Stomach (tissue), 8 donors: ENCODE measurements at regions not wholly inside any gene's neighbourhood (a gene's known extent, or its start where the extent isn't known, plus 50 kb on each side); places are given as distances from the start of the nearest gene placed in this dataset.

Experiments used
- DNase-seq, 2 donors: peaks; one replicate each; pipeline versions ENCODE4 v3.0.0 to v3.0.0-alpha.2; 2013 to 2019
- H3K27ac ChIP-seq, 5 donors: fragments of 200-600 bp in 4 of 5; sonication (generic) in 4 of 5; one replicate each; pipeline ENCODE4 v1.5.1; 2013 to 2019; ENCODE audit warnings: mild to moderate bottlenecking in 1 of 5, moderate library complexity in 1 of 5
- H3K27me3 ChIP-seq, 3 donors: fragments of 200-600 bp; sonication (generic); one replicate each; pipeline ENCODE4 v1.5.1; 2017 to 2019; ENCODE audit warnings: mixed run types in 1 of 3
- H3K36me3 ChIP-seq, 4 donors: fragments of 200-600 bp; sonication (generic); 1 replicate in 3 of 4; 2 replicates in 1 of 4; pipeline ENCODE4 v1.5.1; 2016 to 2019
- H3K4me1 ChIP-seq, 4 donors: fragments of 200-600 bp; sonication (generic); one replicate each; pipeline ENCODE4 v1.5.1; 2016 to 2019
- H3K4me3 ChIP-seq, 4 donors: fragments of 200-600 bp; sonication (generic) in 3 of 4; one replicate each; pipeline ENCODE4 v1.5.1; 2016 to 2019; ENCODE audit warnings: mild to moderate bottlenecking in 1 of 4
- H3K9me3 ChIP-seq, 4 donors: fragments of 200-600 bp; sonication (generic); one replicate each; pipeline ENCODE4 v1.5.1; 2016 to 2019
- CTCF ChIP-seq, 7 experiments: fragments of 450-650 bp in 4 of 7; fragments of 200-600 bp in 3 of 7; sonication (generic) in 3 of 7; IDR thresholded peaks; one replicate each; pipeline ENCODE4 v1.5.1; 2016 to 2019; ENCODE audit warnings: antibody characterized with exemption in 7 of 7, control low read depth in 2 of 7, mild to moderate bottlenecking in 1 of 7
- EP300 ChIP-seq: sonication (generic); formaldehyde crosslinking; IDR thresholded peaks from one replicate; pipeline ENCODE4 v1.6.1; 2017; ENCODE audit warnings: antibody characterized with exemption
- POLR2A ChIP-seq, 4 donors: fragments of 450-650 bp; IDR thresholded peaks; one replicate each; pipeline ENCODE4 v1.6.1; 2016; ENCODE audit warnings: antibody characterized with exemption in 4 of 4, control low read depth in 2 of 4, mild to moderate bottlenecking in 1 of 4, moderate library complexity in 1 of 4
- POLR2AphosphoS5 ChIP-seq, 3 donors: sonication (generic); formaldehyde crosslinking; IDR thresholded peaks; one replicate each; pipeline ENCODE4 v1.6.1; 2016; ENCODE audit warnings: antibody characterized with exemption in 3 of 3
- WGBS, 5 donors: extraction: QIAGEN DNeasy Blood & Tissue Kit in 3 of 5; methylation state at CpG; one replicate each; pipeline versions ENCODE4 v1.1.5 to v1.1.7; 2013 to 2018; 5-methylcytosine and 5-hydroxymethylcytosine counted together
- intact Hi-C: fragments of 100-400 bp; cut with DNase I; formaldehyde crosslinking; loops from one replicate; pipeline ENCODE4 v1.15.1; 2023; ENCODE audit warnings: low total_unique reads
- donor health status: healthy with polysubstance abuse.
- donor health status: Bipolar disorder and iron deficiency.
- donor health status: healthy.

GRCh38 chr12:59873136-59873535 lies 277.3 kb downstream of the SLC16A7 start:
- no peak for DNase-seq
- TF ChIP-seq EP300 (no peak), POLR2A (IDR thresholded peaks at IDR 0.05) (no peak), POLR2AphosphoS5 (IDR thresholded peaks at IDR 0.05) (no peak), CTCF (IDR thresholded peaks at IDR 0.05) (no peak)
- intact Hi-C loops: no loop called here
- Histone ChIP-seq H3K27ac (no peak overlapping the region), H3K27me3 (no peaks in the 10 kb centered on the region), H3K36me3 (no peaks in the 10 kb centered on the region), H3K4me1 (no peaks in the 10 kb centered on the region), H3K4me3 (no peak overlapping the region), H3K9me3 (peaks cover 0 to 5% (median 0%) of the 10 kb centered on the region in 4 donors)
- WGBS, 5 donors: 91 to 100% (median 94%) methylated on average over 1 of the region's 1 CpG

DNA sequence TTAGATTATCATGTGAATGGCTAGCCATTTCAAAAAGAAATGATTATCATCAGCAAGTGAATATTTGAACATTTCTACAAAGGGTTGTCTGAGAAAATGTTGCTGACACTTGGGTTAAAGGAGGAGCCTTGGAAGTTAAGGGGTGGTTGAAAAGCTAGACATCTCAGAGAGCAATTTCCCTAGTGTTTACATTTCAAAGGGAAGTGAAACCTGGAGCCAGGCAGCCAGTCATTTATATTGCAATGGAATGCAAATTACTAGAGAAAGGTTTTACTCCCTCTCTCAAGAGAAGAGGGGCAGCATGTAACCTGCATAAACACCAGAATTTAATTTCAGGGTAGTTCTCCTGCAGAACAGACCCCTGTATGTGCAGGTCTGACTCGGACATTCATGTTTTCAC lies 279.0 kb downstream of the SLC16A7 start:
- TF ChIP-seq POLR2AphosphoS5 (IDR thresholded peaks at IDR 0.05): no peak
- no peak for TF ChIP-seq POLR2A (IDR thresholded peaks at IDR 0.05)
- no peak for TF ChIP-seq EP300
- TF ChIP-seq CTCF (IDR thresholded peaks at IDR 0.05): no peak
- intact Hi-C loops: no loop called here
- peak in 1 of 2 donors; percentile 23 for DNase-seq

GRCh38 chr12:59886131-59886733 lies 290.4 kb downstream of the SLC16A7 start:
- no peaks in the 10 kb centered on the region for H3K27me3 ChIP-seq
- H3K4me3 ChIP-seq: no peak overlapping the region
- no peak for DNase-seq
- H3K36me3 ChIP-seq: no peaks in the 10 kb centered on the region
- H3K4me1 ChIP-seq: no peaks in the 10 kb centered on the region
- TF ChIP-seq POLR2A (IDR thresholded peaks at IDR 0.05) (no peak), CTCF (IDR thresholded peaks at IDR 0.05) (no peak)
- intact Hi-C loops: no loop called here
- no peak overlapping the region for H3K27ac ChIP-seq
- no peaks in the 10 kb centered on the region for H3K9me3 ChIP-seq
- WGBS, 5 donors: 56 to 73% (median 69%) methylated on average over 2 of the region's 2 CpGs

More for the DNA sequence above, 279.0 kb downstream of the SLC16A7 start:
- no peak overlapping the region for H3K27ac ChIP-seq
- no peaks in the 10 kb centered on the region for H3K27me3 ChIP-seq
- WGBS, 5 donors: 32 to 54% (median 40%) methylated on average over 1 of the region's 1 CpG
- H3K9me3 ChIP-seq: peaks cover 0 to 5% (median 0%) of the 10 kb centered on the region in 4 donors
- no peaks in the 10 kb centered on the region for H3K36me3 ChIP-seq
- no peak overlapping the region for H3K4me3 ChIP-seq
- H3K4me1 ChIP-seq: no peaks in the 10 kb centered on the region

DNA sequence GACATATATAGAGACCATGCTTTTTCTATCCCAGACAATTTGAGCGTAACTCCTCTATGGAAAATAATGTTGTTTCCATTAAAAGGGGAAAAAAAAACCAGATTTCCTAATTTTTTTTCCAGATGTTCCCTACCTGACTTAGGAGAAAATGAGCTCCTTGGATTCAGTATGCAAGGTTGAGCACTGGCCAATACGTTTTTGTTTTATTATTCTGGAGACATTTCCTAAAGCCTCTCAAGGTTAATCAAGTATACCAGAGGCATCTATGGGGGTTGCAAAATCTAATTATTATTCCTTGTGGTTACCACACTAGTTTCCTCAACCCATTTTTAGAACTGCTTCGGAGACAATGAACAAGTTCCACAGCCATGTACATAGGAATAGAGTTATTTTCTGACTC lies 291.3 kb downstream of the SLC16A7 start:
- no peak overlapping the region for H3K4me3 ChIP-seq
- no peaks in the 10 kb centered on the region for H3K36me3 ChIP-seq
- 75 to 85% (median 80%) methylated on average over 3 of the region's 3 CpGs for WGBS, 5 donors
- H3K4me1 ChIP-seq: no peaks in the 10 kb centered on the region
- no peak for DNase-seq
- TF ChIP-seq POLR2AphosphoS5 (IDR thresholded peaks at IDR 0.05) (no peak), CTCF (IDR thresholded peaks at IDR 0.05) (no peak), EP300 (no peak)
- intact Hi-C loops: no loop called here
- H3K27me3 ChIP-seq: no peaks in the 10 kb centered on the region
- H3K9me3 ChIP-seq: no peaks in the 10 kb centered on the region
- H3K27ac ChIP-seq: no peak overlapping the region
